ENCODE measurements at regions not wholly inside any gene's neighbourhood (a gene's known extent, or its start where the extent isn't known, plus 50 kb on each side); places are given as distances from the start of the nearest gene placed in this dataset.
"Not testable (repeated sequence)": the region's sequence is repeated elsewhere in the genome, so short reads cannot be mapped to it uniquely, and the experiment has no call there.

DNA sequence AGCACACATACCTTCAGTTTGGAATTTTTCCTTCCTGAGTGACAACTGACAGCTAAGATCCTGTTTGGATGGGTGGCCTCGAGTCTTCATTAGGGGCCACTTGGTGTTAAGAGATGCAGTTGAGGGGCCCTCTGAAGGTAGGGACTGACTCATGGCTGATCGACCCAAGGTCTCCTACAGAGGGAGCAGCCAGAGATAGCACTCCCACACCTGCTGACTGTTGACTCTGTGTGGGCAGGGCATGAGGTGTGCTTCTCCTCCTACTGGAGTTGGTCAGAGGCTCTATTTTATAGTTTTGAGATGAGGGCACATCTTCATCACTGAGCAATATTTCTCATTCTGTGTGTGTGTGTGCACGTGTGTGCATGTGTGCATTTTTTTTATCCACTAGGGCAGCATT, 378.8 kb upstream of the PODXL start:
- no peak for DNase-seq (ENCODE audit: low read depth)

DNA sequence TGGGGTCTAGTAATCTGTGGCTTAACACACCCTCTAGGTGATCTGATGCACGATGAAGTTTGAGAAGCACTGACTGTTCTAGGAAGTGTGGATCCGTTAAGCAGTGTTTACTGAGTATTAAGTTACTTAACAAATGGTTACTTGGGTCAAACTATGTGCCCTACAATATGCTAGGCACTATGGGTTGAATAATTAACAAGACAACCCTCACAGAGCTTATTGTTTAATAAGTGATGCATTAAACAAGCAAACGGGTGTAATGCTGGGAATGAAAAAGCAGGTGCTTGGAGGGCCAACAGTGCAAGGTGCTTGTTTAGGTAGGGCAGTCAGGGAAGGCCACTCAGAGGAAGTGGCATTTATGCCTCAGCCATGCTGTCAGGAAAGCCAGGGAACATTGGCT, 378.0 kb upstream of the PODXL start:
- no peak for DNase-seq (ENCODE audit: low read depth)

DNA sequence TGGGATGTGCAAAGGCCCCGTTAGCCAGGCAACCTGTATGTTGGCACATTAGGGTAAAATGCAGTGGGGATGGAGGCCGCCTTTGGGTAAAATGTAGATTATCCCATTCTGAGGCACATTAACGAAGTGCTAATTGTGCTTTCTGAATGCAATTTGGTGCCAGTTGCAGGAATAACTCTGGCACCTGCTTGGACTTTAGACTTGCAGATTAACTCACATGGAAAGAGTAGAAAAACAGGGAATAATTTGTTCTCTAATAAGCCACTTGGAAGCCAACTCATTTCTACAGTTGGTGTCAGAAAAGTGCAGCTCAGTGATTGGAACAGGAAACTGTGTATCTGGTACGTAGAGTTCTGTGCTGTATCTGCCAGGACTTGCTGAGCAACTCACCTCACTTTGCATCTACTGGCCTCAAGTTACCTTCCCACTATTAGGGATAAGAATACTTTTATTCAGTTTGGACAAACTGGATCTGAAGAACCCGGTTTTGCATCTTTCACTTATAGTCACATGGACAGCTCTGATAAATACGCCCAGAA, 377.4 kb upstream of the PODXL start:
- no peak for DNase-seq (ENCODE audit: low read depth)

DNA sequence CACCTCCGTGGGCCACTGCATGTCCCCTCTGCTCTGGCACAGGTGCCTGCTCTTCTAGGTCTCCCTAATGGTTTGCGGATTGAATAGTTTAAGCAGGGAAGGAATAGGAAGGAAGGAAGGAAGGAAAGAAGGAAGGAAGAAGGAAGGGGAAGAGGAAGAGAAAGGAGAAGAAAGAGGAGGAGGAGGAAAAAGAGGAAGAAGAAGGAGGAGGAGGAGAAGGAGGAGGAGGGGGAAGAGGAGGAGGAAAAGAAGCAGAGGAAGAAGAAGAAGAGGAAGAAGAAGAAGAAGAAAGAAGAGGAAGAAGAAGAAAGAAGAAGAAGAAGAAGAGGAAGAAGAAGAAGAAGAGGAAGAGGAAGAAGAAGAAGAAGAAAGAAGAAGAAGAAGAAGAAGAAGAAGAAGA, 376.8 kb upstream of the PODXL start:
- DNase-seq (ENCODE audit: low read depth) = not testable (repeated sequence)

DNA sequence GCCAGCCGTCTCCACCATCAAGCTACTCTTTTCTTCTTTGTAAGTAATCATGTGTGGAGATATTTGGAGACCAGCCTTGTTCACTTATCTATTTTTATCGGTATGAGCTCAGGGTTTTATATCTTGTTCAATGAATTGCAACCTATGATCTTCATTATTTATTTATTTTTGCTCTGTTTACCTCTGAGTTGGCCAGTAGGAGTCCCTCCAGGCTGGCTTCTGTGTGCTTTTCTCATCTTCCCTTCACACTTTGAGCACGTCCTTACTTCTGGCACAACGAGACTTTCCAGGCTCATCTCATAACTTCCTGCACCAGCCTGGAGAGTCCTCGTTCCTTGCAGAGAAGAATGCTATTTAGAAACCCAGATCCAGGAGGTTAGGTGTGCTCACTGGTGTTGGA, 375.8 kb upstream of the PODXL start:
- DNase-seq (ENCODE audit: low read depth) = no peak

DNA sequence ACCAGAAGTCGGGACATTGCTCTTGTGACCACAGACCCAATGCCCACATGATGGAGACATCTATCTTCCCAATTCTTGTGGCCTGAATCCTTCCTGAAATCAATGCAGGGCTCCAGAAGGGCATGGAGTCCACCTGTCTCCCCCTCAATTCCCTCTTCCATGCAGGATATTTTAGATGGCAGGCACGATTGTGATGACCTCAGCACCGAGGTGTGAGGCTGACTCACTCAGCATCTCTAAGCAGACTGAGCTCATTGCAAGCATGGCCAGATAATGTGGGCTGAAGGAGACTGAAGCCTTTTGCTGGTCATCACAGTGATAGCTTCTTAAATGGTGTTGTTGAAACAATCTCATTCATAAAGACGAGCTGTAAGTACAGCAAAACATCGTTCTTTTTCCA, 374.9 kb upstream of the PODXL start:
- DNase-seq (ENCODE audit: low read depth) = no peak

DNA sequence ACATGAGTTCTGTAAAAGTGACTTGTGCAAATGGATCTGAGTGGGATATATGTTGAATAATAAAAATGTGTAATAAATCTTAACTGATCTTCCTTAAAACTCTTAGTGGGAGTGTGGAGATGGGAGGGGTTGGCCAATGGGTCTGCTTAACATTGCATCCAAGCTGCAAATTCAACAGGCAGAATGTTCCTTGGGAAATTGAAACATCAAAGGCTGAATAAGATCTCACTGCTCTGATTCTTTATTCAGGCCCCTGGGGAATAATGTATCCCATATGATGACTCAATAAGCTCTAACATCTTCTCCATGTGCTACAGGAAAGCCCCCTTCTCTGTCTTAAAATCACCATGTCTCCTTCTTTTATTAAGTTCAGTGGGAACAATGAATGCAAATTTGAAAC, 373.2 kb upstream of the PODXL start:
- no peak for DNase-seq (ENCODE audit: low read depth)

DNA sequence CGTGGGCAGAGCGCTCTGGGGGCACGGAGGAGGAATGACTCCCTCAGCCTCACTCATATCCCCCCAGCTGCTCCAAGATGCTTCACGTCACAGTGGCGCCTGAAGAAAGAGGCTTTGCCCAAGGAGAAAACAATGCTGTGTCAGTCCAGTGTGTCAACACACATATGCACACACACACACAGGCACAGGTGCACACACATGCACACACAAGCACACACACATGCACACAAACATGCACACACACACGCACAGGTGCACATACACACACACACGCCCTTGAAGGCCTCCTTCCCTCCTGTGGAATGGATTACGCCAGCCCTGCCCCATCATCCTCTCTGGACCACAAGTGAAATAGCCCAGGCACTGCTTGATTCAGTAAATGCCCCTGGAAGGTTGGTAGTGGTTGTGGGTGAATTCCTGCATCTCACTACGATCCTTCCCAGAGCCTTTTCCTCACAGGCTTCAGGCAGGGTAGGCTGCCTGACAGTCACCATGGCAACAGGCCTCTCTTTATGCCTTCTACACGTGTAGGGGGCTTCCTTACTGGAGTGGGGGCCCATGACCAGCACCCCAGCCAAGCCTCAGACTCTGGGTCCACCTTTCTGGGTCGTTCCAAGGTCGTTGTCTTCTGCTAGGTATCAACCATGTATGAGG, 371.5 kb upstream of the PODXL start:
- no peak for DNase-seq (ENCODE audit: low read depth)

DNA sequence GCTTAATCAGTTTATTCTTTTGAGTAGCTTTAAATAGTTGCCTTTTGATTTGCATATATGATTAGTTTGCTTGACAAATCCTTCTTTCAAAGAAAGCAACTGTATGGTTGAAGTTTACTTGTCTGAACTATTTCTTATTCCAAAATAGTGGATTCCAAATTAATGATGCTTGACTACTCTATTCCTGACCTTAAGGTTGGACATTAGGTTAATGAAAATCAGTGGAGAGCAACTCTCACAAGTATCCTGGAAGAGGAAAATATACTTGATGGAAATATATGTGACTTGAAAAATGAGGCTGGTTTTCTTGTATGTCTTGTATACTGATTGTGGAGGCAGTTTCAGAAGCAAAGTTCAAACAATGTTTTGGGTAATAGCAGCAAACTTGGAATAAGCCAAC, 369.2 kb upstream of the PODXL start:
- DNase-seq (ENCODE audit: low read depth) = no peak

DNA sequence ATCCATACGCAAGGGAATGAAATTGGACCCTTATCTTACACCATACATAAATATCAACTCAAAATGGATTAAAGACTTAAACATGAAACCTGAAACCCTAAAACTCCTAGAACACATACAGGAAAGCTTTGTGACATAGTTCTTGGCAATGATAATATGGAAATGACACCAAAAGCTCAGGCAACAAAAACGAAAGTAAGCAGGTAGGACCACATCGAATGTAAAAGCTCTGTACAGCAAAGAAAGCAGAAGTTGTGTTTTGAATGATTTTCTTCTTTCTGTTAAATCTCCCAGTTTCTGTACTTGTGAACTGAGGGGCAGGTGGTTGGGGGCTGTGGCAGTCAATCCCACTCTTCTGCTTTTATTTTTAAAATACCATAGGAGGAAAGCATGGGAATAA, 368.4 kb upstream of the PODXL start:
- no peak for DNase-seq (ENCODE audit: low read depth)

DNA sequence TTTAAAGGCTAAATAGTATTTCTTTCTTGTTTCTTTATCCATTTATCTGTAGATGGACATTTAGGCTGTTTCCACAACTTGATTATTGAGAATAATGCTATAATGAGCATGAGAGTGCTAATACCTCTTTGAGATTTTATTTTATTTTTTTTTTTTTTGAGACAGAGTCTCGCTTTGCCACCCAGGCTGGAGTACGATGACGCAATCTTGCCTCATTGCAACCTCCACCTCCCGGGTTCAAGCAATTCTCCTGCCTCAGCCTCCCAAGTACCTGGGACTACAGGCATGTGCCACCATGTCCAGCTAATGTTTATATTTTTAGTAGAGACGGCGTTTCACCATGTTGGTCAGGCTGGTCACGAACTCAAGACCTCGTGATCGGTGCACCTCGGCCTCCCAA, 366.5 kb upstream of the PODXL start:
- not testable (repeated sequence) for DNase-seq (ENCODE audit: low read depth)

DNA sequence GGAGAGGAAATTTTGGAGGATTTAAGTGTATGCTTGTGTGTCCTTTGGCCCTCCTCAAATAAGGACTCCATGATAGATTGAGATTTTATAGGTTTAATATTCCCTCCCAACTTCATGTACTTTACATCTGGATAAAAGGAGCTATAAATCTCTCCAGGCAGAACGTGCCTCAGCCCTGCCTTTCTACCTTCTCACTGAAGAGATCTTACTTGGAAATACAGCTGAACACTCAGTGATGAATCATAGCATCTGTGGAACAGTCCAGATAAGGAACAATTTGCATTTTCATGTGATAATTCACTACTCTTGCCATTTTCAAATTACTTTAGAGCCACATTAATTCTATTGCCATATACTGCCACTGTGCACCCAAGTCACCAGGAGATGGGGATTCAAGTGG, 364.6 kb upstream of the PODXL start:
- DNase-seq (ENCODE audit: low read depth) = no peak

DNA sequence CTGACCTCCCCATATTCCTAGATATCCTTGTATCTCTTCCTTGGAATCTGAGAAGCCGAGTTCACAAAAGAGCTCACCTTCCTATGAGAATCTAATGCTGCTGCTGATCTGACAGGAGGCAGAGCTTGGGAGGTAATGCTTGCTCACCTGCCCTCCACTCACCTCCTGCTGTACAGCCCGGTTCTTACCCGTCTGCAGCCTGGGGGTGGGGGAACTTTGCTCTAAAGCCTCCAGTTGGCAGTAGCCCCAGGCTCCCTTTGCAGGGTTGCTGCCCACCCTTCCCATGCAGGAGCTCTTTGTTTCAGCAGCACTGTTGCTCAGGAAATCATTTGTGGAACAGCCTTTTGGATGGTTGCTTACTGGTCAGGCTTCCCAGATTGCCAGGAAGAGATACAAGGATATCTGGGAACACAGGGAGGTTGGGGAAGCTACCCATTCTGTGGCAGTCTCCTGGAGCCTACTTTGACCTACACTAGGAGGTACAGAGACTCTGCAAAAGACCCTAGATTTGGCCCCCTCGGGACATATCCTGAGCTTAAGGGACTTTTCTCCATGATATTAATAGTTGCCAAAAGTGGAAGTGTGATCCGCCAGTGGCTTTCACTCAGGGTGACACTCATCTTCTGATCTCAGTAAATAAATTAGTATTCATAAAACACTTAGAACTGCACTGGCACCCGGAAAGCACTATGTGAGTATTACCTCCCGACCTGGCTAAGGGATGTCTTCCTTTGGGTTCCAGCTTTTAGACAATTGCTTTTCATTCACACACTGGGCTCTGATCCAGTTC, 363.7 kb upstream of the PODXL start:
- no peak for DNase-seq (ENCODE audit: low read depth)

DNA sequence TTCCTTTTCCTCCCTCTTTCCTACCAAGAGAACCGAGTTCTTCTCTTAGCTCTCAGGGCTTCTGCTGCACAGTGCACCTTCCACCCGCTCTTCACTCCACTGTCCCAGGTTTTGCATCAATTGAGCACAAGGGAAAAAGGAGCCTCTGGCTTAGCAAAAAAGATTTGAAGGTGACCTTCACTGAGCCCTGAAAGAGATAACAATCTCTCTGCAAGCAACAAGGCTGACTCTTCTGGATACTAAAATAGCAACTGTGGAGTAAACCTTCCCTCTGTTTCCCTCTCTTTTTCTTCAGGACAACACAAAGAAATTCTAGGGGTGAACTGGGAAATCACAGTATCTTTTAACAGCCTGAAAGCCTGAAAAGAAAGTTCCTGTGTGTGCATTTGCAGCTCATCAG, 354.7 kb upstream of the PODXL start:
- DNase-seq (ENCODE audit: low read depth) = no peak

DNA sequence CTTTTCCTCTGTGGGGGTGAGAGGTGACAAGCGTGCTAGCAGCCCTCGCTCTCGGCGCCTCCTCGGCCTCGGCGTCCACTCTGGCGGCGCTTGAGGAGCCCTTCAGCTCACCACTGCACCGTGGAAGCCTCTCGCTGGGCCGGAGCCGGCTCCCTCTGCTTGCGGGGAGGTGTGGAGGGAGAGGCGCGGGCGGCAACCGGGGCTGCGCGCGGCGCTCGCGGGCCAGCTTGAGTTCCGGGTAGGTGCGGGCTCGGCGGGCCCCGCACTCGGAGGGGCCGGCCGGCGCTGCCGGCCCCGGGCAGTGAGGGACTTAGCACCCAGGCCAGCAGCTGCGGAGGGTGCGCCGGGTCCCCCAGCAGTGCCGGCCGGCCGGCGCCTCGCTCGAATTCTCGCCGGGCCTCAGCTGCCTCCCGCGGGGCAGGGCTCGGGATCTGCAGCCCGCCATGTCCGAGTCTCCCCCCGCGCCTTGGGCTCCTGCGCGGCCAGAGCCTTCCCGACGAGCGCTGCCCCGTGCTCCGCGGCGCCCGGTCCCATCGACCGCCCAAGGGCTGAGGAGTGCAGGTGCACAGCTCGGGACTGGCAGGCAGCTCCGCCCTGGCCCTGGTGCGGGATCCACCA, 352.8 kb upstream of the PODXL start:
- DNase-seq (ENCODE audit: low read depth) = no peak

DNA sequence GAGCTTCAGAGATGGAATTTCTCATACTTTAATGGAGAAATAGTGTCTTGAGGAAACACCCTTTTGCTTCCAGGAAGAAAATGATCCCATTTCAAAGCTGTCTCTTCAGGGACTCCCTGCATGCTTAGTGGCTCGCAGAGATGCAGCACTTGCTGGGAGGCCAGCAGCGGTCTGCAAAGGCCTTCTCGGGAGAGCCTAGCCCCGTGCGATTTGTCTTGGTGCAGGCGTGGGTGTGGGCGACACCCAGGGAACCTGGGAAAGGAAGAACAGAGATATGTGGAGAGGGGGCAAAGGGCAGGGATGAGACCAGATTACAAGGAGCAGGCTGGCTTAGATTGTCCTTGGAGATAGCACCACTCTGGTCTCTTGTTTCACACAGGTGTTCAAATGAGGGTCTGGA, 352.3 kb upstream of the PODXL start:
- no peak for DNase-seq (ENCODE audit: low read depth)

DNA sequence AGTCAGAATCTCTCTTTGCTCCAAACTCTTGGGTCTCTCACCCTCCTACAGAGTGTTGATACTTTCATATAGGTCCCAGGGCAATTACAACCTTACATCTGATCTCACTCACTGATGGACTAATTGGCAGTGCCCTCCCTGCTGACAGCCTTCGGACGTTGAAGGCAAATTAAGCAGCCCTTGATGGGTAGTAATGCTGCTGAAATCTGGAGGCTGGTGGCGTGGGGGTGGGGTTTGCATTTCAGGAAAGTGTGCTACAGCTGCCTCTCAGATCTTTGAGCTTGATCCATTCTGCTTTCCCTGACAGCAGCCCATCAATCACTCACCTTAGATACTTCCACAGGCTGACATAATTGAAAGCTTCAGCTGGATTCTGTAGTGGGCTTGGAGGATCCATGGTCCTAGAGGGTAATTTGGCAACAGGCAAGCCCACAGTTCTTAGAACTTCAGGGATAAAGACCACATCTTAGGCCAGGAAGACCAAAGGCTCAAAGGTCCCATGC, 349.1 kb upstream of the PODXL start:
- DNase-seq (ENCODE audit: low read depth) = no peak

DNA sequence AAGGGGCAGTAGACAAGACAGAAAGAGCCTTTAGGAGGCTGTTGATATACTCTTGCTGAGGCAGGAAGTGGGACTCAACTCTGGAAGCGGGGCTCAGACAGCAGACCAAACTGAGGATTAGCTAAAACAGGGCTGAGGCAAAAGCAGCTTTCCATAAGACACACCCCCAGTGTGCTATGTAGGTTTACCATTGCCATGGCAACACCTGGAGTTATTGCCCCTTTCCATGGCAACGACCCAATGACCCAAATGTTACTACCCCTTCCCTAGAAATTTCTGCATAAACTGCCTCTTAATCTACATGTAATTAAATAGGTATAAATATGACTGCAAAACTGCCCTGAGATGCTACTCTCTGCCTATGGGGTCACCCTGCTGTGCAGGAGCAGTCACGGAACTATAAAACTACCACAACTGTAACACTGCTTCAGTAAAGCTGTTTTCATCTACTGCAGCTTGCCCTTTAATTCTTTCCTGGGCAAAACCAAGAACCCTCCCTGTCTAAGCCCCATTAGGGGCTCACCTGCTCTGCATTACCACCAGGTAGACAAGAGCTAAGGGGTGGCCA, 348.4 kb upstream of the PODXL start:
- DNase-seq (ENCODE audit: low read depth) = no peak

DNA sequence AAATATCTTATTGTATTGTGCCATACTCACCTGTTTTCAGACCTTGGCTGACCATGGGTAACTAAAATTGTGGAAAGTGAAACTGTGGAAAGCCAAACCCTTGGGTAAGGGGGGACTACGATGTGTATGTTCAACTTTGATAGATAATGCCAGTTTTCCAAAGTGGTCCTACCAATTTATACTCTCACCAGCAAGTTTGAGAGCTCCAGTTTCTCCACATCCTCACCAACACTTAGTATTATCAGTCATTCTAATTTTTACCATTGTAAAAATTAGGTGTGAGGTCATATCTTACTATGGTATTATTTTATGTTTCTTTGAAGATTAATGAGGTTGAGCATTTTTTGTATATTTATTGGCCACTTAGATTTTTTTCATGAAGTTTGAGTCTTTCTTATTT, 346.9 kb upstream of the PODXL start:
- no peak for DNase-seq (ENCODE audit: low read depth)

DNA sequence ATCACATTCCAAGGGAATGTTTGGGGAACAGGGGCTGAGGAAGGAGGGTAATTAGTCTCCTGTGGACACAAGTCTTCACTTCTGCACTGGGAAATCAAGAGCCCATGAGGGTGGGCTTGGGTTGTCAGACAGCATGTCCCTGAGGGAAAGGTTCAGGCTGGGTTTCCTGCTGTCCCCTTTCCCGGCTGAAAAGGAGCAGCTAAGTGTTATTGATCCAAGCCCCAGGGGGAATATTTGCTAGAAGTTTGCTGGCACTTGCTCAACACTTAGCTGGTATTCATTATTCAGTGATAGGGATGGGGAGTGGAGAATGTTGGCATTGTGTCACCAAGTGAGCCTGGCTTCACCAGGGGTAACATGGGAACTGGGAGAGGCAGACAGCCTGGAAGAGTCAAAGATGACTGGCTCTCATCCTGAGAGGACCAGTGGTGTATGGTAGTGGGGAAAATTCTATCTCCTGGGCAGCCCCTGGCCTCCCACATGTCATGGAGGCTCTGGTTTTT, 344.4 kb upstream of the PODXL start:
- no peak for DNase-seq (ENCODE audit: low read depth)

DNA sequence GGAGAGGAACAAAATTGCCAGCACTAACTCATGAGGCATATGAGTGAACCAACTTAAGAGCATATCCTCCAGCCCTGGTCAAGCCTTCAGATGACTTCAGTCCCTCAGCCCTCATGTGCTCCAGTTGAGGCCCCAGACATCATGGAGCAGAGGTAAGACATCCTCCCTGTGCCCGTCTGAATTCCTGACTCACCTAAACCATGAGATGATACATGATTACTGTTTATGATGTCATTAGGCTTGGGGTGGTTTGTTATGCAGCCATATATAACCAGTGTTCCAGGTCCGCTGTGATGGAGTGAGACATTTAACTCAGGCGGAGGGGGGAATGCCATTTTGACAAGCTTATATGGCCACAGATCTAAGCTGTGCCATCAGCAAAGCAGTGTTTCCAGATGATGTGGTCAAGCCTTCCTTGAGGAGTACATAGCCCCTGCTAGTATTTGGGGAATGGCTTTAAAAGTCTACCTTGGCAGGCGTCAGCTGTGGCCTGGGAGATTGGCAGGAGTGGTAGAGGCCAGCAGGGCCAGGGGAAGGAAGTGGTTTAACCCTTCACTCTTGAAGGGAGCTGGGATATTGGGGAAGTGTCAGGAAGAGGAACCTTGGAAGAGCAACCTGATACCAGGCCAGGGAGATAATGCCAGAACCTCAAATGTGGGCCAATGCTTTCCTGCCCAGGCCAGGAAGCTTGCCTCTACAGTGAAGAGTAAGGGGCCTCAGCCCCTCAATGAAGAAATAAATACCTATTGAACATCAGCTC, 343.0 kb upstream of the PODXL start:
- DNase-seq (ENCODE audit: low read depth) = no peak

DNA sequence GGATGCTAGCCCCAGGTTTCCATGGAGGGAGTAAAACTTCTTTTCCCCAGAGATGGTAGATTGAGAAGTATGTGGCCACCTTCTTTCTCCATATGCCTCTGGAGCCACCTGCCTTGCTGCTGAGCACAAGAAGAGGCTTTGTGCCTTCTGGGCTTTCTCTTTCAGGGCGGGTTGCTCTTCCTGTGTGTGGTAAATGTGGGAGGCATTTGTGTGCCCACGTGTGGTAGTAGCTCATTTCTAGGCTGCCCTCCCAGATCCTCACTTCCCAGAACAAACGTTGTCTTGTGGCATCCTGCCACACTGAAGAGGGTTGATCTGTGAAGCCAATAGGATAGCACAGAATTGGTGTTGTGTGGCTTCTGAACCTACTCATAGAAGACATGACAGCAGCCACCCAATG, 342.0 kb upstream of the PODXL start:
- DNase-seq (ENCODE audit: low read depth) = no peak

Data from activated T-cell treated with anti-CD3 and anti-CD28 coated beads for 48 hours (primary cell).